H1 (cell line): ENCODE measurements at regions not wholly inside any gene's neighbourhood (a gene's known extent, or its start where the extent isn't known, plus 50 kb on each side); places are given as distances from the start of the nearest gene placed in this dataset.

ENCODE experiments used
- CHD2 ChIP-seq: IDR thresholded peaks from 2 replicates; pipeline ENCODE4 v1.6.1; 2012; ENCODE audit warnings: low read length, improper control_type of control experiment
- KDM1A ChIP-seq: fragments of 200-600, 300-600 bp; sonication (generic); IDR thresholded peaks from 2 replicates; pipeline ENCODE4 v1.7.1; 2016; ENCODE audit warnings: mild to moderate bottlenecking, low read length, borderline replicate concordance
- KDM4A ChIP-seq: IDR thresholded peaks from one replicate; pipeline ENCODE4 v1.7.1; 2012; ENCODE audit warnings: low read depth, mild to moderate bottlenecking, moderate library complexity, low read length, inconsistent platforms; ENCODE audit not compliant: severe bottlenecking
- POLR2A ChIP-seq, 2 experiments: IDR thresholded peaks; 1 replicate in 1 of 2; 2 replicates in 1 of 2; pipeline ENCODE4 v1.6.1; 2011; ENCODE audit warnings: low read depth in 2 of 2, low read length in 2 of 2, mild to moderate bottlenecking in 2 of 2; ENCODE audit errors: control extremely low read depth in 1 of 2
- RBBP5 ChIP-seq: IDR thresholded peaks from 2 replicates; pipeline ENCODE4 v1.7.1; 2012; ENCODE audit warnings: low read depth, mild to moderate bottlenecking, inconsistent platforms, low read length, moderate library complexity, borderline replicate concordance
- SUZ12 ChIP-seq: fragments of 200-600 bp; sonication (generic); IDR thresholded peaks from 2 replicates; pipeline ENCODE4 v1.6.1; 2012; ENCODE audit warnings: mild to moderate bottlenecking, inconsistent platforms, low read length, moderate library complexity, mixed read lengths
- TF ChIP-seq, protein P1 (sequence below): fragments of 300-600 bp; sonication (generic); IDR thresholded peaks from 2 replicates; pipeline ENCODE4 v1.7.1; 2012; ENCODE audit warnings: low read length, moderate library complexity, mild to moderate bottlenecking, inconsistent platforms; ENCODE audit not compliant: insufficient replicate concordance
- TF ChIP-seq, protein P2 (sequence below), 3 experiments: IDR thresholded peaks; 1 replicate in 2 of 3; 2 replicates in 1 of 3; pipeline versions ENCODE4 v1.5.1 to v1.6.1; 2011; ENCODE audit warnings: low read length in 3 of 3, mild to moderate bottlenecking in 3 of 3, inconsistent platforms in 2 of 3, low read depth in 1 of 3, moderate library complexity in 1 of 3; ENCODE audit not compliant: insufficient read depth in 1 of 3; ENCODE audit errors: control extremely low read depth in 1 of 3

GRCh38 chr4:24734511-24734910 is 60.9 kb upstream of the SOD3 start (continued):
- TF ChIP-seq, protein P1, sequence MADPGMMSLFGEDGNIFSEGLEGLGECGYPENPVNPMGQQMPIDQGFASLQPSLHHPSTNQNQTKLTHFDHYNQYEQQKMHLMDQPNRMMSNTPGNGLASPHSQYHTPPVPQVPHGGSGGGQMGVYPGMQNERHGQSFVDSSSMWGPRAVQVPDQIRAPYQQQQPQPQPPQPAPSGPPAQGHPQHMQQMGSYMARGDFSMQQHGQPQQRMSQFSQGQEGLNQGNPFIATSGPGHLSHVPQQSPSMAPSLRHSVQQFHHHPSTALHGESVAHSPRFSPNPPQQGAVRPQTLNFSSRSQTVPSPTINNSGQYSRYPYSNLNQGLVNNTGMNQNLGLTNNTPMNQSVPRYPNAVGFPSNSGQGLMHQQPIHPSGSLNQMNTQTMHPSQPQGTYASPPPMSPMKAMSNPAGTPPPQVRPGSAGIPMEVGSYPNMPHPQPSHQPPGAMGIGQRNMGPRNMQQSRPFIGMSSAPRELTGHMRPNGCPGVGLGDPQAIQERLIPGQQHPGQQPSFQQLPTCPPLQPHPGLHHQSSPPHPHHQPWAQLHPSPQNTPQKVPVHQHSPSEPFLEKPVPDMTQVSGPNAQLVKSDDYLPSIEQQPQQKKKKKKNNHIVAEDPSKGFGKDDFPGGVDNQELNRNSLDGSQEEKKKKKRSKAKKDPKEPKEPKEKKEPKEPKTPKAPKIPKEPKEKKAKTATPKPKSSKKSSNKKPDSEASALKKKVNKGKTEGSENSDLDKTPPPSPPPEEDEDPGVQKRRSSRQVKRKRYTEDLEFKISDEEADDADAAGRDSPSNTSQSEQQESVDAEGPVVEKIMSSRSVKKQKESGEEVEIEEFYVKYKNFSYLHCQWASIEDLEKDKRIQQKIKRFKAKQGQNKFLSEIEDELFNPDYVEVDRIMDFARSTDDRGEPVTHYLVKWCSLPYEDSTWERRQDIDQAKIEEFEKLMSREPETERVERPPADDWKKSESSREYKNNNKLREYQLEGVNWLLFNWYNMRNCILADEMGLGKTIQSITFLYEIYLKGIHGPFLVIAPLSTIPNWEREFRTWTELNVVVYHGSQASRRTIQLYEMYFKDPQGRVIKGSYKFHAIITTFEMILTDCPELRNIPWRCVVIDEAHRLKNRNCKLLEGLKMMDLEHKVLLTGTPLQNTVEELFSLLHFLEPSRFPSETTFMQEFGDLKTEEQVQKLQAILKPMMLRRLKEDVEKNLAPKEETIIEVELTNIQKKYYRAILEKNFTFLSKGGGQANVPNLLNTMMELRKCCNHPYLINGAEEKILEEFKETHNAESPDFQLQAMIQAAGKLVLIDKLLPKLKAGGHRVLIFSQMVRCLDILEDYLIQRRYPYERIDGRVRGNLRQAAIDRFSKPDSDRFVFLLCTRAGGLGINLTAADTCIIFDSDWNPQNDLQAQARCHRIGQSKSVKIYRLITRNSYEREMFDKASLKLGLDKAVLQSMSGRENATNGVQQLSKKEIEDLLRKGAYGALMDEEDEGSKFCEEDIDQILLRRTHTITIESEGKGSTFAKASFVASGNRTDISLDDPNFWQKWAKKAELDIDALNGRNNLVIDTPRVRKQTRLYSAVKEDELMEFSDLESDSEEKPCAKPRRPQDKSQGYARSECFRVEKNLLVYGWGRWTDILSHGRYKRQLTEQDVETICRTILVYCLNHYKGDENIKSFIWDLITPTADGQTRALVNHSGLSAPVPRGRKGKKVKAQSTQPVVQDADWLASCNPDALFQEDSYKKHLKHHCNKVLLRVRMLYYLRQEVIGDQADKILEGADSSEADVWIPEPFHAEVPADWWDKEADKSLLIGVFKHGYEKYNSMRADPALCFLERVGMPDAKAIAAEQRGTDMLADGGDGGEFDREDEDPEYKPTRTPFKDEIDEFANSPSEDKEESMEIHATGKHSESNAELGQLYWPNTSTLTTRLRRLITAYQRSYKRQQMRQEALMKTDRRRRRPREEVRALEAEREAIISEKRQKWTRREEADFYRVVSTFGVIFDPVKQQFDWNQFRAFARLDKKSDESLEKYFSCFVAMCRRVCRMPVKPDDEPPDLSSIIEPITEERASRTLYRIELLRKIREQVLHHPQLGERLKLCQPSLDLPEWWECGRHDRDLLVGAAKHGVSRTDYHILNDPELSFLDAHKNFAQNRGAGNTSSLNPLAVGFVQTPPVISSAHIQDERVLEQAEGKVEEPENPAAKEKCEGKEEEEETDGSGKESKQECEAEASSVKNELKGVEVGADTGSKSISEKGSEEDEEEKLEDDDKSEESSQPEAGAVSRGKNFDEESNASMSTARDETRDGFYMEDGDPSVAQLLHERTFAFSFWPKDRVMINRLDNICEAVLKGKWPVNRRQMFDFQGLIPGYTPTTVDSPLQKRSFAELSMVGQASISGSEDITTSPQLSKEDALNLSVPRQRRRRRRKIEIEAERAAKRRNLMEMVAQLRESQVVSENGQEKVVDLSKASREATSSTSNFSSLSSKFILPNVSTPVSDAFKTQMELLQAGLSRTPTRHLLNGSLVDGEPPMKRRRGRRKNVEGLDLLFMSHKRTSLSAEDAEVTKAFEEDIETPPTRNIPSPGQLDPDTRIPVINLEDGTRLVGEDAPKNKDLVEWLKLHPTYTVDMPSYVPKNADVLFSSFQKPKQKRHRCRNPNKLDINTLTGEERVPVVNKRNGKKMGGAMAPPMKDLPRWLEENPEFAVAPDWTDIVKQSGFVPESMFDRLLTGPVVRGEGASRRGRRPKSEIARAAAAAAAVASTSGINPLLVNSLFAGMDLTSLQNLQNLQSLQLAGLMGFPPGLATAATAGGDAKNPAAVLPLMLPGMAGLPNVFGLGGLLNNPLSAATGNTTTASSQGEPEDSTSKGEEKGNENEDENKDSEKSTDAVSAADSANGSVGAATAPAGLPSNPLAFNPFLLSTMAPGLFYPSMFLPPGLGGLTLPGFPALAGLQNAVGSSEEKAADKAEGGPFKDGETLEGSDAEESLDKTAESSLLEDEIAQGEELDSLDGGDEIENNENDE: no peak
- TF ChIP-seq, protein P2, sequence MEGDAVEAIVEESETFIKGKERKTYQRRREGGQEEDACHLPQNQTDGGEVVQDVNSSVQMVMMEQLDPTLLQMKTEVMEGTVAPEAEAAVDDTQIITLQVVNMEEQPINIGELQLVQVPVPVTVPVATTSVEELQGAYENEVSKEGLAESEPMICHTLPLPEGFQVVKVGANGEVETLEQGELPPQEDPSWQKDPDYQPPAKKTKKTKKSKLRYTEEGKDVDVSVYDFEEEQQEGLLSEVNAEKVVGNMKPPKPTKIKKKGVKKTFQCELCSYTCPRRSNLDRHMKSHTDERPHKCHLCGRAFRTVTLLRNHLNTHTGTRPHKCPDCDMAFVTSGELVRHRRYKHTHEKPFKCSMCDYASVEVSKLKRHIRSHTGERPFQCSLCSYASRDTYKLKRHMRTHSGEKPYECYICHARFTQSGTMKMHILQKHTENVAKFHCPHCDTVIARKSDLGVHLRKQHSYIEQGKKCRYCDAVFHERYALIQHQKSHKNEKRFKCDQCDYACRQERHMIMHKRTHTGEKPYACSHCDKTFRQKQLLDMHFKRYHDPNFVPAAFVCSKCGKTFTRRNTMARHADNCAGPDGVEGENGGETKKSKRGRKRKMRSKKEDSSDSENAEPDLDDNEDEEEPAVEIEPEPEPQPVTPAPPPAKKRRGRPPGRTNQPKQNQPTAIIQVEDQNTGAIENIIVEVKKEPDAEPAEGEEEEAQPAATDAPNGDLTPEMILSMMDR (IDR thresholded peaks at IDR 0.05; ENCODE audit: control extremely low read depth in 1 of 3, insufficient read depth in 1 of 3, low read depth in 1 of 3, low read length in 3 of 3): no peak
- TF ChIP-seq POLR2A (IDR thresholded peaks at IDR 0.05; ENCODE audit: control extremely low read depth in 1 of 2, low read depth in 2 of 2, low read length in 2 of 2) (no peak), KDM1A (no peak), KDM4A (no peak), CHD2 (no peak), SUZ12 (no peak), RBBP5 (no peak)
